ENCODE measurements at regions not wholly inside any gene's neighbourhood (a gene's known extent, or its start where the extent isn't known, plus 50 kb on each side); places are given as distances from the start of the nearest gene placed in this dataset.

DNA sequence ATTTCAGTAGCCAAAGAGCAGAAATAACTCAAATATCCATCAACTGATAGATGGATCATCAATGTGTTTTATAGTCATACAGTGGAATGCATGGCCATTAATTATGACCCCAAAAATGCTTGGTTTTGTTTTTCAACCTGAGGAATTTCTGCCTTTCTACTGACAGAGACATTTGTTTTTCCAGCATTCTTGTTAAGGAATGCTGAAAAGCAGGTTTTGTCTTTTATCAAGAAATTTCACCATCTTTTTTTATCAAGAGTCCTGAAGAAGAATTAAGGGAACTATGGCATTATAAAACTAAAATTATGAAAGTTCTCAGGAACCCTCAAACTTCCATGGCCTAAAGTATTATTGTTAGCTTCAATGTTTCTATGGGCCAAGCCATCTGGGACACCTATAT is 153.4 kb upstream of the THSD7A start:
- Histone ChIP-seq H3K9me3 (ENCODE audit: insufficient read depth, low read depth) (peaks cover 15% of the 10 kb centered on the region), H3K36me3 (ENCODE audit: low read depth) (no peaks in the 10 kb centered on the region), H3K4me1 (replicated peaks; ENCODE audit: insufficient read depth) (peaks cover 12% of the 10 kb centered on the region; the same call in 1 of the 2 replicates), H3K9me2 (ENCODE audit: insufficient read depth) (0 out of 2 replicates have a peak, but pooled peaks cover 3% of the 10 kb centered on the region), H2AFZ (0 out of 2 replicates have a peak overlapping the region, but pooled peaks have one; percentile 19), H3K4me2 (0 out of 2 replicates have a peak overlapping the region, but pooled peaks have one; percentile 4), H3K79me2 (ENCODE audit: low read depth) (no peaks in the 10 kb centered on the region), H3K4me3 (no peak overlapping the region), H3F3A (ENCODE audit: insufficient read depth, low read depth) (peaks cover 5% of the 10 kb centered on the region; the same call in 1 of the 2 replicates), H4K20me1 (ENCODE audit: insufficient read depth) (no peaks in the 10 kb centered on the region), H3K27ac (no peak overlapping the region), H3K27me3 (ENCODE audit: insufficient read depth, low read depth) (no peaks in the 10 kb centered on the region)
- peak in 1 of 2 experiments; percentile 62 for DNase-seq
- CTCF ChIA-PET, result no interaction called here
- TF ChIP-seq EZH2 (IDR thresholded peaks at IDR 0.05; ENCODE audit: low read depth) (no peak), CTCF (conservative IDR thresholded peaks at IDR 0.05) (no peak)
- POLR2A ChIA-PET (ENCODE audit: unreplicated experiment), result no interaction called here
- no TSS peak for BruUV-seq (replicated peaks)
- intact Hi-C loops (cut with micrococcal nuclease; ENCODE audit: unreplicated experiment), result no loop called here

DNA sequence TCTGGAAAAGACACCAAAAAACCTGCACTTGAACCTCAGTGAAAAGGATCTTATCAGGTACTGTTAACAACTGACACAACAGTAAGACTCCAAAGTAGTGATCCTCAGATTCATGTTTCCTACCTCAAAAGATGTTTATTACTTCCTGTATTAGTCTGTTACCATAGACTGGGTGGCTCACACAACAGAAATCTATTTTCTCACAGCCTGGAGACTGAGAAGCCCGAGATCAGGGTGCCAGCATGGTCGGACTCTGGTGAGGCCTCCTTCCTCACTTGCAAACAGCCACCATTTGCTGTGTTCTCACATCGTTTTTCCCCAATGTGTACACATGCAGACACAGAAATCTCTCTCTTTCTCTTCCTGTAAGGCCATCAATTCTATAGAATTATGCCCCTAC is 154.0 kb upstream of the THSD7A start:
- Histone ChIP-seq H3K4me3 (no peak overlapping the region), H3K36me3 (ENCODE audit: low read depth) (no peaks in the 10 kb centered on the region), H3K9me2 (ENCODE audit: insufficient read depth) (0 out of 2 replicates have a peak, but pooled peaks cover 3% of the 10 kb centered on the region), H3K9me3 (ENCODE audit: insufficient read depth, low read depth) (peaks cover 15% of the 10 kb centered on the region), H3K4me1 (replicated peaks; ENCODE audit: insufficient read depth) (peaks cover 12% of the 10 kb centered on the region; the same call in 1 of the 2 replicates), H3K27ac (no peak overlapping the region), H3F3A (ENCODE audit: insufficient read depth, low read depth) (peaks cover 5% of the 10 kb centered on the region; the same call in 1 of the 2 replicates), H3K4me2 (0 out of 2 replicates have a peak overlapping the region, but pooled peaks have one; percentile 4), H2AFZ (0 out of 2 replicates have a peak overlapping the region, but pooled peaks have one; percentile 19), H3K27me3 (ENCODE audit: insufficient read depth, low read depth) (no peaks in the 10 kb centered on the region), H4K20me1 (ENCODE audit: insufficient read depth) (no peaks in the 10 kb centered on the region), H3K79me2 (ENCODE audit: low read depth) (no peaks in the 10 kb centered on the region)
- DNase-seq, result no peak
- TF ChIP-seq CTCF (conservative IDR thresholded peaks at IDR 0.05) (no peak), EZH2 (IDR thresholded peaks at IDR 0.05; ENCODE audit: low read depth) (no peak)
- intact Hi-C loops (cut with micrococcal nuclease; ENCODE audit: unreplicated experiment), result no loop called here
- no TSS peak for BruUV-seq (replicated peaks)
- ChIA-PET CTCF (no interaction called here), POLR2A (ENCODE audit: unreplicated experiment) (no interaction called here)

DNA sequence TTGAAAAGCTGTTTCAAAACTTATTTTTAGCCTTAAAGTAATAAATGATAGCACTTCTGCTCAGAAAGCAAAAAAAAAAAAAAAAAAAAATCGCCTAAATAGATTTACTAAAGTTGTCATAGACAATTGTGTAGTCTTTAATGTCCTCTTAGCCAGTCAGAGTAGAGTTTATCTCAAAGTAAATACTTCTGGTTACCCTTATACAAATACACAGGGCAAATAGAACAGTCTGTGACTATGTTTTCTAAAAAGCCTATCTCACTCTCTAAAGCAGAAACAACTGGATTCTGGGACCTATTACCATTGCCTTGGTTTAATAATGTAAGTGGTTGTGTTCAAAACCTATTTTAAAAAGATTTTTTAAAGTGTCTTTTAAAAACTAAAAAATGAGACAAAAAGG is 156.2 kb upstream of the THSD7A start:
- Histone ChIP-seq H3K27ac (no peak overlapping the region), H3K4me1 (replicated peaks; ENCODE audit: insufficient read depth) (peaks cover 12% of the 10 kb centered on the region; the same call in 1 of the 2 replicates), H3K79me2 (ENCODE audit: low read depth) (no peaks in the 10 kb centered on the region), H3K9me2 (ENCODE audit: insufficient read depth) (0 out of 2 replicates have a peak, but pooled peaks cover 3% of the 10 kb centered on the region), H4K20me1 (ENCODE audit: insufficient read depth) (no peaks in the 10 kb centered on the region), H2AFZ (peak overlapping the region; percentile 19; the same call in 1 of the 2 replicates), H3K36me3 (ENCODE audit: low read depth) (no peaks in the 10 kb centered on the region), H3K4me2 (no peak overlapping the region), H3K9me3 (ENCODE audit: insufficient read depth, low read depth) (peaks cover 10% of the 10 kb centered on the region; the same call in 1 of the 2 replicates), H3K4me3 (no peak overlapping the region), H3F3A (ENCODE audit: insufficient read depth, low read depth) (peaks cover 5% of the 10 kb centered on the region; the same call in 1 of the 2 replicates), H3K27me3 (ENCODE audit: insufficient read depth, low read depth) (no peaks in the 10 kb centered on the region)
- DNase-seq, result no peak
- intact Hi-C loops (cut with micrococcal nuclease; ENCODE audit: unreplicated experiment), result no loop called here
- no TSS peak for BruUV-seq (replicated peaks)
- ChIA-PET POLR2A (ENCODE audit: unreplicated experiment) (no interaction called here), CTCF (no interaction called here)
- TF ChIP-seq EZH2 (IDR thresholded peaks at IDR 0.05; ENCODE audit: low read depth), result no peak
- no peak for TF ChIP-seq CTCF (conservative IDR thresholded peaks at IDR 0.05)

All from PC-9 (cell line).